ENCODE measurements at regions not wholly inside any gene's neighbourhood (a gene's known extent, or its start where the extent isn't known, plus 50 kb on each side); places are given as distances from the start of the nearest gene placed in this dataset.
"Not testable (repeated sequence)": the region's sequence is repeated elsewhere in the genome, so short reads cannot be mapped to it uniquely, and the experiment has no call there.

GRCh38 chr14:105776112-105776511 lies 249.7 kb downstream of the TMEM121 start:
- DNase-seq (ENCODE audit: low read depth in 2 of 2), result not testable (repeated sequence)

- no peak for DNase-seq (ENCODE audit: low read depth in 2 of 2)
Measured at GRCh38 chr14:105776924-105777323, 250.5 kb downstream of the TMEM121 start.

- DNase-seq (ENCODE audit: low read depth in 2 of 2), result no peak
Measured at GRCh38 chr14:105783707-105784106, 257.3 kb downstream of the TMEM121 start.

GRCh38 chr14:105793836-105794235 lies 267.5 kb downstream of the TMEM121 start:
- DNase-seq (ENCODE audit: low read depth in 2 of 2), result no peak

- DNase-seq (ENCODE audit: low read depth in 2 of 2), result no peak
Measured at GRCh38 chr14:105797546-105797945, 271.2 kb downstream of the TMEM121 start.

- no peak for DNase-seq (ENCODE audit: low read depth in 2 of 2)
Measured at GRCh38 chr14:105805701-105806100, 279.3 kb downstream of the TMEM121 start.

GRCh38 chr14:105806568-105806967 lies 280.2 kb downstream of the TMEM121 start:
- no peak for DNase-seq (ENCODE audit: low read depth in 2 of 2)

GRCh38 chr14:105817971-105818711 lies 291.8 kb downstream of the TMEM121 start:
- no peak for DNase-seq (ENCODE audit: low read depth in 2 of 2)

GRCh38 chr14:105818712-105819005 lies 292.3 kb downstream of the TMEM121 start:
- DNase-seq (ENCODE audit: low read depth in 2 of 2), result no peak

GRCh38 chr14:105830171-105830570 lies 303.8 kb downstream of the TMEM121 start:
- DNase-seq (ENCODE audit: low read depth in 2 of 2), result no peak

- no peak for DNase-seq (ENCODE audit: low read depth in 2 of 2)
Measured at GRCh38 chr14:105836160-105836559, 309.8 kb downstream of the TMEM121 start.

GRCh38 chr14:105836730-105837129 lies 310.3 kb downstream of the TMEM121 start:
- no peak for DNase-seq (ENCODE audit: low read depth in 2 of 2)

- no peak for DNase-seq (ENCODE audit: low read depth in 2 of 2)
Measured at GRCh38 chr14:105837349-105838063, 311.1 kb downstream of the TMEM121 start.

- no peak for DNase-seq (ENCODE audit: low read depth in 2 of 2)
Measured at GRCh38 chr14:105838107-105838506, 311.7 kb downstream of the TMEM121 start.

GRCh38 chr14:105838591-105839424 lies 312.4 kb downstream of the TMEM121 start:
- DNase-seq (ENCODE audit: low read depth in 2 of 2), result no peak

GRCh38 chr14:105839425-105840265 lies 313.3 kb downstream of the TMEM121 start:
- no peak for DNase-seq (ENCODE audit: low read depth in 2 of 2)

- no peak for DNase-seq (ENCODE audit: low read depth in 2 of 2)
Measured at GRCh38 chr14:105840266-105841021, 314.1 kb downstream of the TMEM121 start.

- no peak for DNase-seq (ENCODE audit: low read depth in 2 of 2)
Measured at GRCh38 chr14:105841022-105842009, 314.9 kb downstream of the TMEM121 start.

GRCh38 chr14:105842105-105842504 lies 315.7 kb downstream of the TMEM121 start:
- no peak for DNase-seq (ENCODE audit: low read depth in 2 of 2)

Data from stimulated activated CD8-positive, alpha-beta memory T cell treated with anti-CD3 and anti-CD28 coated beads, Interleukin-7, amount 100 ng/mL, for 1 hour (primary cell).